GM20431 (cell line): ENCODE measurements at regions not wholly inside any gene's neighbourhood (a gene's known extent, or its start where the extent isn't known, plus 50 kb on each side); places are given as distances from the start of the nearest gene placed in this dataset.

Source experiments
- in situ Hi-C: fragments of 300-500 bp; cut with MseI, MboI; formaldehyde crosslinking; loops from one replicate; pipeline ENCODE4 v1.15.0; 2020; ENCODE audit warnings: low sequenced_read_pairs; ENCODE audit not compliant: unreplicated experiment

GRCh38 chr14:60349663-60350365 is 100.8 kb downstream of the PPM1A start:
- in situ Hi-C loops = loop anchor here (10.0 kb wide), 1 partner anchor 205 kb away; no protein-coding TSS in a partner anchor

GRCh38 chr14:60350366-60350720 is 101.3 kb downstream of the PPM1A start:
- in situ Hi-C loops = no loop called here

- in situ Hi-C loops = no loop called here
These were observed 104.4 kb downstream of the PPM1A start for GRCh38 chr14:60353420-60353819.

GRCh38 chr14:60355768-60356167 is 106.7 kb downstream of the PPM1A start:
- in situ Hi-C loops = no loop called here

- in situ Hi-C loops = no loop called here
These were observed 107.4 kb downstream of the PPM1A start for GRCh38 chr14:60356386-60356785.

- in situ Hi-C loops = no loop called here
These were observed 108.0 kb downstream of the PPM1A start for GRCh38 chr14:60356906-60357550.

GRCh38 chr14:60357551-60358149 is 108.6 kb downstream of the PPM1A start:
- in situ Hi-C loops = no loop called here

- in situ Hi-C loops = no loop called here
These were observed 114.3 kb downstream of the PPM1A start for GRCh38 chr14:60363275-60363674.

GRCh38 chr14:60363687-60364086 is 114.7 kb downstream of the PPM1A start:
- in situ Hi-C loops = no loop called here

GRCh38 chr14:60381909-60382308 is 104.0 kb downstream of the C14orf39 start:
- in situ Hi-C loops = no loop called here
